NCI-H1694 treated with DMSO at 0.1 percent for 48 hours (cell line): ENCODE measurements at regions not wholly inside any gene's neighbourhood (a gene's known extent, or its start where the extent isn't known, plus 50 kb on each side); places are given as distances from the start of the nearest gene placed in this dataset.
A peak's percentile ranks its signal among the peaks of the same experiment; 100 is the strongest.

Experiments used
- DNase-seq: peaks from one replicate; lab custom pipeline; 2025; lab: John Stamatoyannopoulos, UW

- DNase-seq = no peak
These were observed 217.7 kb upstream of the EDIL3 start for GRCh38 chr5:84602371-84602771.

GRCh38 chr5:84599964-84600363 lies 215.3 kb upstream of the EDIL3 start:
- DNase-seq = no peak

- no peak for DNase-seq
These were observed 213.2 kb upstream of the EDIL3 start for GRCh38 chr5:84597904-84598303.

GRCh38 chr5:84590629-84591028 lies 205.9 kb upstream of the EDIL3 start:
- no peak for DNase-seq

- no peak for DNase-seq
These were observed 205.2 kb upstream of the EDIL3 start for GRCh38 chr5:84589926-84590325.

GRCh38 chr5:84585218-84585617 lies 200.5 kb upstream of the EDIL3 start:
- no peak for DNase-seq

GRCh38 chr5:84578226-84578625 lies 193.5 kb upstream of the EDIL3 start:
- DNase-seq = no peak

GRCh38 chr5:84573017-84573712 lies 188.5 kb upstream of the EDIL3 start:
- DNase-seq = no peak

GRCh38 chr5:84569307-84569706 lies 184.6 kb upstream of the EDIL3 start:
- no peak for DNase-seq

- no peak for DNase-seq
These were observed 183.5 kb upstream of the EDIL3 start for GRCh38 chr5:84568171-84568570.

GRCh38 chr5:84565866-84566265 lies 181.2 kb upstream of the EDIL3 start:
- DNase-seq = no peak

- DNase-seq = peak; percentile 2
These were observed 179.8 kb upstream of the EDIL3 start for GRCh38 chr5:84564321-84565075.

GRCh38 chr5:84550222-84550621 lies 165.5 kb upstream of the EDIL3 start:
- DNase-seq = no peak

- DNase-seq = no peak
These were observed 164.4 kb upstream of the EDIL3 start for GRCh38 chr5:84549054-84549453.

- DNase-seq = no peak
These were observed 162.0 kb upstream of the EDIL3 start for GRCh38 chr5:84546686-84547085.

GRCh38 chr5:84536797-84537196 lies 152.1 kb upstream of the EDIL3 start:
- no peak for DNase-seq

GRCh38 chr5:84535281-84535680 lies 150.6 kb upstream of the EDIL3 start:
- no peak for DNase-seq

GRCh38 chr5:84524491-84524890 lies 139.8 kb upstream of the EDIL3 start:
- no peak for DNase-seq

GRCh38 chr5:84518862-84519261 lies 134.2 kb upstream of the EDIL3 start:
- DNase-seq = no peak

- no peak for DNase-seq
These were observed 133.7 kb upstream of the EDIL3 start for GRCh38 chr5:84518370-84518769.

GRCh38 chr5:84506625-84507024 lies 121.9 kb upstream of the EDIL3 start:
- no peak for DNase-seq

GRCh38 chr5:84494453-84494852 lies 109.8 kb upstream of the EDIL3 start:
- no peak for DNase-seq

- no peak for DNase-seq
These were observed 103.3 kb upstream of the EDIL3 start for GRCh38 chr5:84487963-84488362.
